HCT116 (cell line): ENCODE measurements at regions not wholly inside any gene's neighbourhood (a gene's known extent, or its start where the extent isn't known, plus 50 kb on each side); places are given as distances from the start of the nearest gene placed in this dataset.

Source experiments
- ATAC-seq: fragments of 200-7000 bp; cut with Tn5 transposase; 2 replicates; pipeline ENCODE4 v1.9.1; 2020; ENCODE audit warnings: mild to moderate bottlenecking, moderate library complexity
- BruUV-seq: library from RNA; stranded (reverse); fragments of 400-500 nt; replicated peaks from 2 replicates; lab custom pipeline; 2021; lab: Mats Ljungman, UMichigan
- CTCF ChIA-PET: fragments of 300-600 bp; sonication (Branson Sonifier 250); formaldehyde crosslinking; loops from one replicate; lab custom pipeline; 2021; ENCODE audit warnings: antibody characterized with exemption; lab: Charles Lee
- POLR2A ChIA-PET: fragments of 300-600, 350-600 bp; sonication (Branson Sonifier 250); formaldehyde crosslinking; loops from one replicate; lab custom pipeline; 2021; ENCODE audit warnings: antibody characterized with exemption; lab: Charles Lee
- RAD21 ChIA-PET, 2 experiments: fragments of 300-600 bp; sonication (Branson Sonifier 250); formaldehyde crosslinking; loops; one replicate each; lab custom pipeline; 2023; ENCODE audit warnings: low total read pairs in 2 of 2; ENCODE audit not compliant: uncharacterized antibody in 2 of 2, unreplicated experiment in 2 of 2, low non-redundant PET in 1 of 2; lab: Charles Lee
- DNase-seq: peaks from one replicate; pipeline ENCODE4 v3.0.0-alpha.2; 2010; ENCODE audit warnings: low read depth, low spot score
- H2AFZ ChIP-seq: fragments of 200-600 bp; shearing (Covaris generic), sonication (generic); 2 replicates; pipeline ENCODE4 v1.6.1; 2017; ENCODE audit warnings: low read depth, mixed run types, mixed read lengths, antibody characterized with exemption, low read length; ENCODE audit not compliant: poor library complexity, severe bottlenecking
- H3K27ac ChIP-seq: 2 replicates; pipeline ENCODE4 v1.5.1; 2012; ENCODE audit warnings: low read depth, low read length
- H3K27me3 ChIP-seq: fragments of 200-600 bp; sonication (generic); 2 replicates; pipeline ENCODE4 v1.6.1; 2016; ENCODE audit warnings: mixed run types, low read length, mixed read lengths; ENCODE audit not compliant: insufficient read depth
- H3K36me3 ChIP-seq, 2 experiments: fragments of 200-500 bp in 1 of 2; fragments of 200-600 bp in 1 of 2; sonication (Bioruptor generic) in 1 of 2; sonication (generic) in 1 of 2; 2 replicates each; pipeline versions ENCODE4 v1.5.1 to v1.6.1; 2014 to 2016; ENCODE audit warnings: low read length in 2 of 2, inconsistent platforms in 1 of 2, mixed read lengths in 1 of 2, mixed run types in 1 of 2; ENCODE audit not compliant: insufficient read depth in 2 of 2, control insufficient read depth in 1 of 2
- H3K4me1 ChIP-seq, 2 experiments: fragments of 200-600 bp in 1 of 2; sonication (generic) in 1 of 2; 2 replicates each; pipeline versions ENCODE4 v1.5.1 to v1.6.1; 2012 to 2017; ENCODE audit warnings: low read length in 2 of 2, inconsistent platforms in 1 of 2, mild to moderate bottlenecking in 1 of 2, mixed read lengths in 1 of 2, mixed run types in 1 of 2, moderate library complexity in 1 of 2; ENCODE audit not compliant: insufficient read depth in 2 of 2, control insufficient read depth in 1 of 2
- H3K4me2 ChIP-seq: fragments of 200-600 bp; sonication (generic); 2 replicates; pipeline ENCODE4 v1.6.1; 2017; ENCODE audit warnings: mixed run types, low read length, mixed read lengths
- H3K4me3 ChIP-seq, 2 experiments: fragments of 200-600 bp in 1 of 2; sonication (generic) in 1 of 2; replicated peaks in 1 of 2; 2 replicates each; pipeline ENCODE4 v1.5.1; 2011 to 2016; ENCODE audit warnings: low read length in 2 of 2, control low read depth in 1 of 2, low read depth in 1 of 2, mild to moderate bottlenecking in 1 of 2, mixed read lengths in 1 of 2, mixed run types in 1 of 2
- H3K79me2 ChIP-seq: fragments of 200-600 bp; sonication (generic); 2 replicates; pipeline ENCODE4 v1.6.1; 2017; ENCODE audit warnings: mild to moderate bottlenecking, mixed run types, low read length, moderate library complexity, mixed read lengths; ENCODE audit not compliant: insufficient read depth
- H3K9ac ChIP-seq: fragments of 200-600 bp; sonication (generic); 2 replicates; pipeline ENCODE4 v1.6.1; 2016; ENCODE audit warnings: low read length, mixed read lengths
- H3K9me2 ChIP-seq: fragments of 200-600 bp; sonication (generic), shearing (Covaris generic); 2 replicates; pipeline ENCODE4 v1.6.1; 2017; ENCODE audit warnings: mixed run types, mild to moderate bottlenecking, moderate library complexity; ENCODE audit not compliant: insufficient read depth
- H3K9me3 ChIP-seq, 2 experiments: fragments of 200-500 bp in 1 of 2; fragments of 200-600 bp in 1 of 2; sonication (Bioruptor generic) in 1 of 2; sonication (generic) in 1 of 2; 2 replicates each; pipeline ENCODE4 v1.6.1; 2014 to 2017; ENCODE audit warnings: low read length in 2 of 2, mixed read lengths in 2 of 2, inconsistent platforms in 1 of 2, low read depth in 1 of 2, mild to moderate bottlenecking in 1 of 2, mixed run types in 1 of 2, moderate library complexity in 1 of 2; ENCODE audit not compliant: control insufficient read depth in 1 of 2, insufficient read depth in 1 of 2
- H4K20me1 ChIP-seq: fragments of 200-600 bp; sonication (generic), shearing (Covaris generic); 2 replicates; pipeline ENCODE4 v1.6.1; 2017; ENCODE audit warnings: mixed run types, mild to moderate bottlenecking, moderate library complexity; ENCODE audit not compliant: insufficient read depth
- CBX3 ChIP-seq: IDR thresholded peaks from 2 replicates; pipeline ENCODE4 v1.6.1; 2012; ENCODE audit warnings: low read depth
- CEBPB ChIP-seq: IDR thresholded peaks from 2 replicates; pipeline ENCODE4 v1.6.1; 2012; ENCODE audit warnings: low read depth
- EGR1 ChIP-seq: IDR thresholded peaks from 2 replicates; pipeline ENCODE4 v1.6.1; 2012; ENCODE audit warnings: low read depth
- ELF1 ChIP-seq: IDR thresholded peaks from 2 replicates; pipeline ENCODE4 v1.6.1; 2012; ENCODE audit warnings: low read depth, borderline replicate concordance
- EZH2 ChIP-seq: fragments of 200-600 bp; sonication (generic); IDR thresholded peaks from 2 replicates; pipeline ENCODE4 v1.6.1; 2017; ENCODE audit warnings: antibody characterized with exemption, mixed run types
- EZH2phosphoT487 ChIP-seq: fragments of 200-600 bp; IDR thresholded peaks from 2 replicates; pipeline ENCODE4 v1.6.1; 2018; ENCODE audit warnings: antibody characterized with exemption, borderline replicate concordance
- FOSL1 ChIP-seq: IDR thresholded peaks from 2 replicates; pipeline ENCODE4 v1.6.1; 2012; ENCODE audit warnings: low read depth
- JUND ChIP-seq: IDR thresholded peaks from 2 replicates; pipeline ENCODE4 v1.6.1; 2012
- POLR2A ChIP-seq: IDR thresholded peaks from 2 replicates; pipeline ENCODE4 v1.7.0; 2011; ENCODE audit warnings: borderline replicate concordance; ENCODE audit not compliant: insufficient read depth, insufficient read length; ENCODE audit errors: extremely low read depth
- POLR2AphosphoS5 ChIP-seq: IDR thresholded peaks from 2 replicates; pipeline ENCODE4 v1.6.1; 2011; ENCODE audit warnings: mild to moderate bottlenecking, low read depth, low read length, moderate library complexity
- SIN3A ChIP-seq: IDR thresholded peaks from 2 replicates; pipeline ENCODE4 v1.6.1; 2012; ENCODE audit warnings: low read depth
- SP1 ChIP-seq: IDR thresholded peaks from 2 replicates; pipeline ENCODE4 v1.6.1; 2012; ENCODE audit warnings: low read depth
- SRF ChIP-seq: IDR thresholded peaks from 2 replicates; pipeline ENCODE4 v1.6.1; 2012; ENCODE audit warnings: low read depth
- TCF7L2 ChIP-seq: IDR thresholded peaks from 2 replicates; pipeline ENCODE4 v1.7.0; 2011; ENCODE audit warnings: borderline replicate concordance, inconsistent platforms; ENCODE audit not compliant: insufficient read depth, insufficient read length; ENCODE audit errors: extremely low read depth
- YY1 ChIP-seq: IDR thresholded peaks from 2 replicates; pipeline ENCODE4 v1.6.1; 2011; ENCODE audit warnings: low read length, low read depth, moderate library complexity, mild to moderate bottlenecking; ENCODE audit not compliant: insufficient replicate concordance; ENCODE audit errors: extremely low read depth
- ZFX ChIP-seq: fragments of 450-650 bp; IDR thresholded peaks from 2 replicates; pipeline ENCODE4 v1.6.1; 2017
- ZNF274 ChIP-seq: fragments of 200-500 bp; sonication (Bioruptor generic); IDR thresholded peaks from 2 replicates; pipeline ENCODE4 v1.6.1; 2014; ENCODE audit warnings: mild to moderate bottlenecking, low read depth, low read length, inconsistent platforms
- intact Hi-C: fragments of 100-400 bp; cut with micrococcal nuclease; formaldehyde crosslinking; loops from 2 replicates; pipeline ENCODE4 v1.10.0; 2022
- TF ChIP-seq, protein P1 (sequence below), 3 experiments: fragments of 200-600 bp in 1 of 3; sonication (generic) in 1 of 3; IDR thresholded peaks in 2 of 3; conservative IDR thresholded peaks in 1 of 3; 2 replicates each; pipeline ENCODE4 v1.5.1; 2012 to 2017; ENCODE audit warnings: low read depth in 2 of 3, low read length in 2 of 3, antibody characterized with exemption in 1 of 3, borderline replicate concordance in 1 of 3, control low read depth in 1 of 3, mild to moderate bottlenecking in 1 of 3, mixed read lengths in 1 of 3, mixed run types in 1 of 3, moderate library complexity in 1 of 3; ENCODE audit not compliant: insufficient read depth in 1 of 3
- TF ChIP-seq, protein P2 (sequence below): IDR thresholded peaks from 2 replicates; pipeline ENCODE4 v1.6.1; 2012
- TF ChIP-seq, protein P3 (sequence below): IDR thresholded peaks from 2 replicates; pipeline ENCODE4 v1.6.1; 2012

DNA sequence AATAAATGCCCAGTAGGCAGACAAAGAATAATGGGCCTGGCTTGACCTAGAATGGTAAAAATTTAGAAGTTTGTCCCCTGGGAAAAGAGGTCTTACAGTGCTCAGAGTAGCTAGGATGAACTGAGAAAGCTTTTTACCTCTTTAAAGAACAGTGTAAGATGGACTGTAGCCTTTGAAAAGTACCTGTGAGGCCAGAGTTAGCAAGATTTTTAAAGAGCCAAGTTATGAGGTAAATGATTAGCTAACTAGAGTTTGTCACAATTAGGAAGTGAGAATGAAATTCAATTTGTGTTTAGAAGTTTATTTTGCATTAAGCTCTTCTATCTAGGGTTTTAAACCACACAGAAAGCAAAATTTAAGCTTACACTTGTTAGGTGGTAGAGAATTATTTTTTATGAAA, 480.9 kb downstream of the ZIC1 start (continued):
- TF ChIP-seq YY1, result no peak
- no peak for TF ChIP-seq JUND
- TF ChIP-seq, protein P1, sequence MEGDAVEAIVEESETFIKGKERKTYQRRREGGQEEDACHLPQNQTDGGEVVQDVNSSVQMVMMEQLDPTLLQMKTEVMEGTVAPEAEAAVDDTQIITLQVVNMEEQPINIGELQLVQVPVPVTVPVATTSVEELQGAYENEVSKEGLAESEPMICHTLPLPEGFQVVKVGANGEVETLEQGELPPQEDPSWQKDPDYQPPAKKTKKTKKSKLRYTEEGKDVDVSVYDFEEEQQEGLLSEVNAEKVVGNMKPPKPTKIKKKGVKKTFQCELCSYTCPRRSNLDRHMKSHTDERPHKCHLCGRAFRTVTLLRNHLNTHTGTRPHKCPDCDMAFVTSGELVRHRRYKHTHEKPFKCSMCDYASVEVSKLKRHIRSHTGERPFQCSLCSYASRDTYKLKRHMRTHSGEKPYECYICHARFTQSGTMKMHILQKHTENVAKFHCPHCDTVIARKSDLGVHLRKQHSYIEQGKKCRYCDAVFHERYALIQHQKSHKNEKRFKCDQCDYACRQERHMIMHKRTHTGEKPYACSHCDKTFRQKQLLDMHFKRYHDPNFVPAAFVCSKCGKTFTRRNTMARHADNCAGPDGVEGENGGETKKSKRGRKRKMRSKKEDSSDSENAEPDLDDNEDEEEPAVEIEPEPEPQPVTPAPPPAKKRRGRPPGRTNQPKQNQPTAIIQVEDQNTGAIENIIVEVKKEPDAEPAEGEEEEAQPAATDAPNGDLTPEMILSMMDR (IDR thresholded peaks at IDR 0.05 in 2 of 3, conservative IDR thresholded peaks at IDR 0.05 in 1 of 3; ENCODE audit: borderline replicate concordance in 1 of 3, insufficient read depth in 1 of 3, low read depth in 2 of 3, low read length in 2 of 3), result no peak
- TF ChIP-seq TCF7L2, result no peak
- no peak for TF ChIP-seq CBX3
- TF ChIP-seq SRF, result no peak
- TF ChIP-seq, all 23 proteins: peak for 0

DNA sequence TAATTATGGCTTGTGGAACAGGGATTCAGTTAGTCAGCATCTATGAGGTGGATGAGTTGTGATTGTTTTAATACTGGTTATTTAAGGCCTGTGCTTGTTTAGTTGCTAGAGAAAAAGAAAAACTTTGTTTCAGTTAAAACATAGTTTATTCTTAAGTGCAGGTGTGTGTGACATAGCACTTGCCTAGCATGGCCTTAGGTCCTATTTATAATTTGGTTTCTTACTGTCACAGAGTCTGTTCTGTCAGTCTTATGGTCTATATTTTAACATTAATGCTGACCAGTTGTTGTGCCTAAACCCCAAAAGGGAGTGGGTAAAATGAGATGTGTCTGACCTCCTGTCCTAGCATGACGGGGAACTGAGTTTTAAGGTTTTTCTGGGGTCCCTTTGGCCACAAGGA, 486.3 kb downstream of the ZIC1 start:
- Histone ChIP-seq H3K4me3 (no peak overlapping the region), H3K27ac (no peak overlapping the region), H4K20me1 (no peaks in the 10 kb centered on the region), H3K9me2 (no peaks in the 10 kb centered on the region), H3K9me3 (no peaks in the 10 kb centered on the region), H3K79me2 (no peaks in the 10 kb centered on the region), H3K4me1 (peaks cover 2 to 4% of the 10 kb centered on the region in 2 experiments; a peak in 1 of 4 replicates), H3K4me2 (no peak overlapping the region), H3K27me3 (no peaks in the 10 kb centered on the region), H3K36me3 (no peaks in the 10 kb centered on the region), H2AFZ (no peak overlapping the region), H3K9ac (no peak overlapping the region)
- ChIA-PET CTCF (no interaction called here), POLR2A (no interaction called here), RAD21 (no interaction called here)
- intact Hi-C loops, result no loop called here
- BruUV-seq, result no TSS peak
- DNase-seq (no peak), ATAC-seq (no peak)
- TF ChIP-seq, protein P2, sequence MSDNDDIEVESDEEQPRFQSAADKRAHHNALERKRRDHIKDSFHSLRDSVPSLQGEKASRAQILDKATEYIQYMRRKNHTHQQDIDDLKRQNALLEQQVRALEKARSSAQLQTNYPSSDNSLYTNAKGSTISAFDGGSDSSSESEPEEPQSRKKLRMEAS, result no peak
- no peak for TF ChIP-seq ZFX
- no peak for TF ChIP-seq EZH2phosphoT487
- TF ChIP-seq EGR1, result no peak
- no peak for TF ChIP-seq ZNF274
- no peak for TF ChIP-seq JUND
- no peak for TF ChIP-seq YY1
- TF ChIP-seq CBX3, result no peak
- TF ChIP-seq SIN3A, result no peak
- no peak for TF ChIP-seq SP1
- no peak for TF ChIP-seq ELF1
- no peak for TF ChIP-seq FOSL1
- no peak for TF ChIP-seq CEBPB
- TF ChIP-seq SRF, result no peak
- TF ChIP-seq, protein P3, sequence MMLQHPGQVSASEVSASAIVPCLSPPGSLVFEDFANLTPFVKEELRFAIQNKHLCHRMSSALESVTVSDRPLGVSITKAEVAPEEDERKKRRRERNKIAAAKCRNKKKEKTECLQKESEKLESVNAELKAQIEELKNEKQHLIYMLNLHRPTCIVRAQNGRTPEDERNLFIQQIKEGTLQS, result no peak
- no peak for TF ChIP-seq POLR2AphosphoS5
- TF ChIP-seq POLR2A, result no peak
- TF ChIP-seq EZH2, result no peak
